Chondrocyte (in vitro differentiated cells): ENCODE measurements at regions not wholly inside any gene's neighbourhood (a gene's known extent, or its start where the extent isn't known, plus 50 kb on each side); places are given as distances from the start of the nearest gene placed in this dataset.

Experiments used
- DNase-seq: peaks from one replicate; pipeline ENCODE4 v3.0.0; 2021; ENCODE audit warnings: mixed read lengths, low spot score
- H3K27ac Mint-ChIP-seq: one replicate; pipeline ENCODE4 v1.8.0; 2021; ENCODE audit warnings: mild to moderate bottlenecking, moderate library complexity, mixed read lengths; ENCODE audit not compliant: unreplicated experiment
- H3K27me3 Mint-ChIP-seq: 2 replicates; pipeline ENCODE4 v1.8.0; 2021; ENCODE audit warnings: low read depth, mixed read lengths
- H3K36me3 Mint-ChIP-seq: 2 replicates; pipeline ENCODE4 v1.8.0; 2021; ENCODE audit warnings: low read depth, mixed read lengths
- H3K4me1 Mint-ChIP-seq: 2 replicates; pipeline ENCODE4 v1.8.0; 2021; ENCODE audit warnings: low read depth, mild to moderate bottlenecking, mixed read lengths
- H3K4me3 Mint-ChIP-seq: one replicate; pipeline ENCODE4 v1.8.0; 2021; ENCODE audit warnings: mild to moderate bottlenecking, moderate library complexity, mixed read lengths; ENCODE audit not compliant: unreplicated experiment
- H3K9me3 Mint-ChIP-seq: 2 replicates; pipeline ENCODE4 v1.8.0; 2021; ENCODE audit warnings: low read depth, mixed read lengths
- CTCF ChIP-seq: fragments of 200-600 bp; sonication (generic); IDR thresholded peaks from 2 replicates; pipeline ENCODE4 v1.5.0; 2021; ENCODE audit warnings: antibody characterized with exemption, mild to moderate bottlenecking, moderate library complexity

- Mint-ChIP-seq H3K36me3 (no peaks in the 10 kb centered on the region), H3K4me3 (no peak overlapping the region), H3K9me3 (no peaks in the 10 kb centered on the region), H3K27me3 (no peaks in the 10 kb centered on the region), H3K27ac (no peak overlapping the region), H3K4me1 (peaks cover 34% of the 10 kb centered on the region)
- DNase-seq: no peak
- no peak for TF ChIP-seq CTCF
These were observed 90.7 kb upstream of the ETS2 start for GRCh38 chr21:38714999-38715398.

DNA sequence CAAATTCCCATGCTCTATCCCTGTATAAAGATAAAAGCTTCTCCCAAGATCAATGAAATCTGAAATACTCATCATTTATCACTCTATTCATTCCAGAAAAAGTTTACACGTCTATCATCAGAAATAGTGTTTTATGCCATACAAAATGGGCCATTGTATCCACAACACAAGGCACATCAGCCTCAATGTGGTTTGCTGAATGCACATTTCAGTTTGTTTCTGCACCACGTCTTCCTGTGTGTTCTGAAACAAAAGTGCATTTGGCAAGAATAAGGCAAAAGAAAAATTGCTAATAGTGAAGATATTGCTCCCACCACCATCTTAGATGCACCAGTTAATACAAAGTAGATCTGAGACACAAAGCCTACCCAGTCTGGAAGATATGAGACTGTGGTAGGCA is 89.6 kb upstream of the ETS2 start:
- no peak overlapping the region for H3K4me3 Mint-ChIP-seq
- H3K9me3 Mint-ChIP-seq: no peaks in the 10 kb centered on the region
- TF ChIP-seq CTCF: no peak
- H3K4me1 Mint-ChIP-seq: peaks cover 34% of the 10 kb centered on the region
- H3K27ac Mint-ChIP-seq: no peak overlapping the region
- no peak for DNase-seq
- H3K36me3 Mint-ChIP-seq: no peaks in the 10 kb centered on the region
- no peaks in the 10 kb centered on the region for H3K27me3 Mint-ChIP-seq

DNA sequence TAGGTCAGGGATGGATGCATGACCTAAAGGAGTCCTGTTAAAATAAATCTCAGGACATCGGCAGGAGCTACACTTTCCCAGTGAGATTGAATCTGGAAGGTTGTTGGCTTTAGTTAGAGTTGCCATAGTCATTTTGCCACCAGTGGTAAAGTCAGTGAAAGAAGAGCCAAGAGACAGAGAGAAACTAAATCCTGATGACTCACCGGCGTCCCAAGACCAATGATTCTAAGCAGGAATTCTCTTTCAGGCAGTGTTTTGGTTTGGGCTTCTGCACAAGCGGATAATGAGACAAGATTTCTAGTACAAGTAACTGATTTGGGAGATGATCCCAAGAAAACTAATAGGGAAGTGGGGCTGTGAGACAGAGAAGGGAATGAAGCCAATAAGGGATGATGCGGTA is 88.8 kb upstream of the ETS2 start:
- no peak for DNase-seq
- Mint-ChIP-seq H3K4me1 (peaks cover 32% of the 10 kb centered on the region), H3K36me3 (no peaks in the 10 kb centered on the region), H3K9me3 (no peaks in the 10 kb centered on the region), H3K27me3 (no peaks in the 10 kb centered on the region), H3K27ac (peak overlapping the region; percentile 47), H3K4me3 (no peak overlapping the region)
- TF ChIP-seq CTCF: no peak

- H3K9me3 Mint-ChIP-seq: peaks cover under 1% of the 10 kb centered on the region
- no peak overlapping the region for H3K27ac Mint-ChIP-seq
- TF ChIP-seq CTCF: no peak
- H3K4me1 Mint-ChIP-seq: peaks cover 29% of the 10 kb centered on the region
- H3K4me3 Mint-ChIP-seq: no peak overlapping the region
- DNase-seq: no peak
- no peaks in the 10 kb centered on the region for H3K36me3 Mint-ChIP-seq
- no peaks in the 10 kb centered on the region for H3K27me3 Mint-ChIP-seq
These were observed 87.2 kb upstream of the ETS2 start for GRCh38 chr21:38718481-38718880.

GRCh38 chr21:38720074-38720473 is 85.7 kb upstream of the ETS2 start:
- no peaks in the 10 kb centered on the region for H3K27me3 Mint-ChIP-seq
- H3K27ac Mint-ChIP-seq: no peak overlapping the region
- no peak for TF ChIP-seq CTCF
- H3K4me3 Mint-ChIP-seq: no peak overlapping the region
- no peak for DNase-seq
- H3K9me3 Mint-ChIP-seq: peaks cover 14% of the 10 kb centered on the region
- H3K36me3 Mint-ChIP-seq: peaks cover 6% of the 10 kb centered on the region
- H3K4me1 Mint-ChIP-seq: peaks cover 21% of the 10 kb centered on the region
